Upper lobe of left lung (tissue), 4 donors: ENCODE measurements at regions not wholly inside any gene's neighbourhood (a gene's known extent, or its start where the extent isn't known, plus 50 kb on each side); places are given as distances from the start of the nearest gene placed in this dataset.

Experiments used
- POLR2A ChIP-seq, 4 donors: fragments of 450-650 bp; IDR thresholded peaks; one replicate each; pipeline ENCODE4 v1.5.1; 2016 to 2017; ENCODE audit warnings: antibody characterized with exemption in 4 of 4, mild to moderate bottlenecking in 2 of 4
- TF ChIP-seq, protein P1 (sequence below), 6 experiments: fragments of 450-650 bp in 4 of 6; fragments of 200-600 bp in 2 of 6; sonication (generic) in 2 of 6; IDR thresholded peaks; one replicate each; pipeline ENCODE4 v1.5.1; 2016 to 2019; ENCODE audit warnings: antibody characterized with exemption in 6 of 6

DNA sequence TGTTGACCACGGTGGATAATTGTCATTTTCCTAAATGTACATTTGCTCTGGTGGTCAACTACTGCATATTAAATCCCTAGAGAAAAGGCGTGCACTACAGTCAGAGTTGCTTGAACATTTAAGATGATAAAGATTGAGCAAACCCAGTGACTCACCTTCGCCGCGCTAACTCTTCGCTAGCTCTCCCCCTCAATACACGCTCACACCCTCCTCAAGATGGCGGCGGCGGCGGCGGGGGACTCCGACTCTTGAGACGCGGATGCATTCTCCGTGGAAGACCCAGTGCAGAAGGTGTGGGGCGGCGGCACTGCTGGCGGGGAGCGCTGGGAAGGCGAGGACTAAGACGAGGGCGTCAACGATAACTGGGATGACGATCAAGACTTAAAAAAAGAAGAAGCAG, 79.8 kb upstream of the PFN2 start:
- no peak for TF ChIP-seq POLR2A (IDR thresholded peaks at IDR 0.05)
- TF ChIP-seq, protein P1, sequence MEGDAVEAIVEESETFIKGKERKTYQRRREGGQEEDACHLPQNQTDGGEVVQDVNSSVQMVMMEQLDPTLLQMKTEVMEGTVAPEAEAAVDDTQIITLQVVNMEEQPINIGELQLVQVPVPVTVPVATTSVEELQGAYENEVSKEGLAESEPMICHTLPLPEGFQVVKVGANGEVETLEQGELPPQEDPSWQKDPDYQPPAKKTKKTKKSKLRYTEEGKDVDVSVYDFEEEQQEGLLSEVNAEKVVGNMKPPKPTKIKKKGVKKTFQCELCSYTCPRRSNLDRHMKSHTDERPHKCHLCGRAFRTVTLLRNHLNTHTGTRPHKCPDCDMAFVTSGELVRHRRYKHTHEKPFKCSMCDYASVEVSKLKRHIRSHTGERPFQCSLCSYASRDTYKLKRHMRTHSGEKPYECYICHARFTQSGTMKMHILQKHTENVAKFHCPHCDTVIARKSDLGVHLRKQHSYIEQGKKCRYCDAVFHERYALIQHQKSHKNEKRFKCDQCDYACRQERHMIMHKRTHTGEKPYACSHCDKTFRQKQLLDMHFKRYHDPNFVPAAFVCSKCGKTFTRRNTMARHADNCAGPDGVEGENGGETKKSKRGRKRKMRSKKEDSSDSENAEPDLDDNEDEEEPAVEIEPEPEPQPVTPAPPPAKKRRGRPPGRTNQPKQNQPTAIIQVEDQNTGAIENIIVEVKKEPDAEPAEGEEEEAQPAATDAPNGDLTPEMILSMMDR (IDR thresholded peaks at IDR 0.05): no peak
